SK-N-MC (cell line): ENCODE measurements at regions not wholly inside any gene's neighbourhood (a gene's known extent, or its start where the extent isn't known, plus 50 kb on each side); places are given as distances from the start of the nearest gene placed in this dataset.

Source experiments
- DNase-seq: peaks from one replicate; pipeline ENCODE4 v3.0.0-alpha.2; 2011; ENCODE audit warnings: low read depth, low spot score
- H3K27ac ChIP-seq: fragments of 200-600 bp; sonication (generic); 2 replicates; pipeline ENCODE4 v1.5.1; 2016; ENCODE audit warnings: mixed run types
- H3K36me3 ChIP-seq: fragments of 200-600 bp; sonication (generic); 2 replicates; pipeline ENCODE4 v1.6.1; 2017; ENCODE audit warnings: antibody characterized with exemption, low read length, mixed read lengths; ENCODE audit not compliant: insufficient read depth
- H3K4me3 ChIP-seq: fragments of 200-600 bp; sonication (generic); 2 replicates; pipeline ENCODE4 v1.5.1; 2016
- H3K9ac ChIP-seq: fragments of 200-600 bp; sonication (generic); 2 replicates; pipeline ENCODE4 v1.8.0; 2017; ENCODE audit warnings: mixed run types, mixed read lengths; ENCODE audit not compliant: insufficient read length
- H3K9me3 ChIP-seq: fragments of 200-600 bp; sonication (generic); 2 replicates; pipeline ENCODE4 v1.6.1; 2017; ENCODE audit warnings: low read depth, mild to moderate bottlenecking, antibody characterized with exemption, low read length, moderate library complexity, mixed read lengths
- EZH2 ChIP-seq: fragments of 200-600 bp; sonication (generic); IDR thresholded peaks from one replicate; pipeline ENCODE4 v1.6.1; 2017; ENCODE audit warnings: antibody characterized with exemption
- FOXP2 ChIP-seq: optimal IDR thresholded peaks from 2 replicates; pipeline ENCODE3; 2011; ENCODE audit warnings: mild to moderate bottlenecking, moderate library complexity; ENCODE audit not compliant: insufficient read depth; ENCODE audit errors: extremely low read length, control extremely low read depth
- POLR2AphosphoS5 ChIP-seq: IDR thresholded peaks from 2 replicates; pipeline ENCODE4 v1.6.1; 2012; ENCODE audit warnings: mild to moderate bottlenecking, low read depth, low read length, borderline replicate concordance

GRCh38 chr2:85956646-85957039, 67.9 kb upstream of the ST3GAL5 start:
- DNase-seq = no peak
- no peak for TF ChIP-seq FOXP2
- no peak for TF ChIP-seq POLR2AphosphoS5
- no peak for TF ChIP-seq EZH2
- no peak overlapping the region for H3K4me3 ChIP-seq
- H3K9ac ChIP-seq = no peak overlapping the region
- H3K36me3 ChIP-seq = no peaks in the 10 kb centered on the region
- H3K9me3 ChIP-seq = no peaks in the 10 kb centered on the region
- no peak overlapping the region for H3K27ac ChIP-seq

- TF ChIP-seq POLR2AphosphoS5 (no peak), EZH2 (no peak), FOXP2 (no peak)
- H3K9me3 ChIP-seq = no peaks in the 10 kb centered on the region
- H3K4me3 ChIP-seq = no peak overlapping the region
- DNase-seq = no peak
- no peak overlapping the region for H3K27ac ChIP-seq
- no peaks in the 10 kb centered on the region for H3K36me3 ChIP-seq
- no peak overlapping the region for H3K9ac ChIP-seq
These were observed 66.0 kb upstream of the ST3GAL5 start for GRCh38 chr2:85954590-85955458.

- Histone ChIP-seq H3K4me3 (no peak overlapping the region), H3K9ac (no peak overlapping the region), H3K36me3 (no peaks in the 10 kb centered on the region), H3K9me3 (no peaks in the 10 kb centered on the region), H3K27ac (no peak overlapping the region)
- DNase-seq = no peak
- TF ChIP-seq POLR2AphosphoS5 = no peak
- TF ChIP-seq EZH2 = no peak
- TF ChIP-seq FOXP2 = no peak
These were observed 65.4 kb upstream of the ST3GAL5 start for GRCh38 chr2:85954192-85954589.

- no peaks in the 10 kb centered on the region for H3K36me3 ChIP-seq
- H3K9ac ChIP-seq = no peak overlapping the region
- no peak overlapping the region for H3K27ac ChIP-seq
- no peaks in the 10 kb centered on the region for H3K9me3 ChIP-seq
- DNase-seq = no peak
- TF ChIP-seq EZH2 = no peak
- TF ChIP-seq POLR2AphosphoS5 = no peak
- no peak for TF ChIP-seq FOXP2
- no peak overlapping the region for H3K4me3 ChIP-seq
These were observed 64.7 kb upstream of the ST3GAL5 start for GRCh38 chr2:85953476-85953875.

GRCh38 chr2:85952196-85952734, 63.5 kb upstream of the ST3GAL5 start:
- no peak overlapping the region for H3K9ac ChIP-seq
- H3K27ac ChIP-seq = no peak overlapping the region

GRCh38 chr2:85951351-85952067, 62.7 kb upstream of the ST3GAL5 start:
- Histone ChIP-seq H3K27ac (no peak overlapping the region), H3K4me3 (no peak overlapping the region), H3K9ac (no peak overlapping the region), H3K9me3 (no peaks in the 10 kb centered on the region), H3K36me3 (no peaks in the 10 kb centered on the region)
- DNase-seq = no peak
- TF ChIP-seq FOXP2 (no peak), EZH2 (no peak), POLR2AphosphoS5 (no peak)

More at GRCh38 chr2:85952196-85952734, 63.5 kb upstream of the ST3GAL5 start:
- DNase-seq = no peak
- Histone ChIP-seq H3K9me3 (no peaks in the 10 kb centered on the region), H3K4me3 (no peak overlapping the region), H3K36me3 (no peaks in the 10 kb centered on the region)
- TF ChIP-seq FOXP2 (no peak), POLR2AphosphoS5 (no peak), EZH2 (no peak)

- TF ChIP-seq FOXP2 = no peak
- no peak for TF ChIP-seq POLR2AphosphoS5
- TF ChIP-seq EZH2 = no peak
- H3K4me3 ChIP-seq = no peak overlapping the region
- DNase-seq = no peak
- no peak overlapping the region for H3K9ac ChIP-seq
- H3K36me3 ChIP-seq = no peaks in the 10 kb centered on the region
- H3K9me3 ChIP-seq = no peaks in the 10 kb centered on the region
- H3K27ac ChIP-seq = no peak overlapping the region
These were observed 62.0 kb upstream of the ST3GAL5 start for GRCh38 chr2:85950743-85951142.

- no peak for TF ChIP-seq POLR2AphosphoS5
- TF ChIP-seq EZH2 = no peak
- TF ChIP-seq FOXP2 = no peak
- no peak for DNase-seq
- no peak overlapping the region for H3K9ac ChIP-seq
- H3K9me3 ChIP-seq = no peaks in the 10 kb centered on the region
- no peak overlapping the region for H3K4me3 ChIP-seq
- no peak overlapping the region for H3K27ac ChIP-seq
- H3K36me3 ChIP-seq = no peaks in the 10 kb centered on the region
These were observed 60.5 kb upstream of the ST3GAL5 start for GRCh38 chr2:85949280-85949679.
